WTC11 (cell line): ENCODE measurements at regions not wholly inside any gene's neighbourhood (a gene's known extent, or its start where the extent isn't known, plus 50 kb on each side); places are given as distances from the start of the nearest gene placed in this dataset.

Experiments used
- ATAC-seq: fragments of 200-7000 bp; cut with Tn5 transposase; 2 replicates; pipeline ENCODE4 v1.10.0; 2021; ENCODE audit warnings: mild to moderate bottlenecking, moderate library complexity
- CTCF ChIA-PET: fragments of 300-600 bp; sonication (Branson Sonifier 250); formaldehyde crosslinking; loops from one replicate; lab custom pipeline; 2021; ENCODE audit warnings: antibody characterized with exemption; lab: Charles Lee
- POLR2A ChIA-PET: fragments of 350-600 bp; sonication (Branson Sonifier 250); formaldehyde crosslinking; loops from one replicate; lab custom pipeline; 2021; ENCODE audit warnings: antibody characterized with exemption; lab: Charles Lee
- DNase-seq: peaks from one replicate; pipeline ENCODE4 v3.0.0; 2021; ENCODE audit warnings: low spot score
- H3K27ac Mint-ChIP-seq: 2 replicates; pipeline ENCODE4 v1.8.0; 2021; ENCODE audit warnings: mixed read lengths
- H3K27me3 Mint-ChIP-seq: 2 replicates; pipeline ENCODE4 v1.8.0; 2021; ENCODE audit warnings: low read depth, mild to moderate bottlenecking, moderate library complexity, mixed read lengths
- H3K36me3 Mint-ChIP-seq: 2 replicates; pipeline ENCODE4 v1.8.0; 2021; ENCODE audit warnings: mixed read lengths
- H3K4me1 Mint-ChIP-seq: 2 replicates; pipeline ENCODE4 v1.8.0; 2022; ENCODE audit warnings: mixed read lengths
- H3K4me3 Mint-ChIP-seq: 2 replicates; pipeline ENCODE4 v1.8.0; 2021; ENCODE audit warnings: mild to moderate bottlenecking, moderate library complexity, mixed read lengths
- H3K9me3 Mint-ChIP-seq: 2 replicates; pipeline ENCODE4 v1.8.0; 2021; ENCODE audit warnings: mixed read lengths
- ELF4 ChIP-seq: sonication (generic); formaldehyde crosslinking; IDR thresholded peaks from 2 replicates; pipeline ENCODE4 v1.8.1; 2022; ENCODE audit warnings: low read depth, mild to moderate bottlenecking, moderate library complexity, missing genetic modification reagents
- EMX1 ChIP-seq: fragments of 250-450 bp; sonication (Bioruptor Pico); IDR thresholded peaks from 2 replicates; pipeline ENCODE4 v1.8.0; 2021; ENCODE audit warnings: mild to moderate bottlenecking
- NR1H2 ChIP-seq: sonication (generic); formaldehyde crosslinking; IDR thresholded peaks from 2 replicates; pipeline ENCODE4 v1.9.0; 2021; ENCODE audit warnings: mild to moderate bottlenecking, moderate library complexity, missing genetic modification reagents
- RELA ChIP-seq: sonication (generic); formaldehyde crosslinking; IDR thresholded peaks from 2 replicates; pipeline ENCODE4 v1.8.1; 2022; ENCODE audit warnings: missing genetic modification reagents, mild to moderate bottlenecking, borderline replicate concordance
- ZNF219 ChIP-seq: sonication (generic); formaldehyde crosslinking; IDR thresholded peaks from 2 replicates; pipeline ENCODE4 v1.8.0; 2023; ENCODE audit warnings: missing genetic modification reagents, mild to moderate bottlenecking, borderline replicate concordance
- TF ChIP-seq, protein P1 (sequence below): sonication (generic); formaldehyde crosslinking; IDR thresholded peaks from 2 replicates; pipeline ENCODE4 v1.8.0; 2023; ENCODE audit warnings: mild to moderate bottlenecking, missing genetic modification reagents
- TF ChIP-seq, protein P2 (sequence below): sonication (generic); formaldehyde crosslinking; IDR thresholded peaks from 2 replicates; pipeline ENCODE4 v1.8.1; 2023; ENCODE audit warnings: mild to moderate bottlenecking, missing genetic modification reagents, moderate library complexity
- TF ChIP-seq, protein P3 (sequence below): sonication (generic); formaldehyde crosslinking; IDR thresholded peaks from 2 replicates; pipeline ENCODE4 v1.8.1; 2023; ENCODE audit warnings: mild to moderate bottlenecking, missing genetic modification reagents, moderate library complexity
- TF ChIP-seq, protein P4 (sequence below): sonication (generic); formaldehyde crosslinking; IDR thresholded peaks from 2 replicates; pipeline ENCODE4 v1.8.0; 2023; ENCODE audit warnings: missing genetic modification reagents
- TF ChIP-seq, protein P5 (sequence below): sonication (generic); formaldehyde crosslinking; IDR thresholded peaks from 2 replicates; pipeline ENCODE4 v1.8.1; 2022; ENCODE audit warnings: low read depth, mild to moderate bottlenecking, moderate library complexity, missing genetic modification reagents, borderline replicate concordance
- TF ChIP-seq, protein P6 (sequence below): sonication (generic); formaldehyde crosslinking; IDR thresholded peaks from 2 replicates; pipeline ENCODE4 v1.8.0; 2022; ENCODE audit warnings: missing genetic modification reagents
- TF ChIP-seq, protein P7 (sequence below): fragments of 250-450 bp; sonication (Bioruptor Pico); IDR thresholded peaks from 2 replicates; pipeline ENCODE4 v1.9.0; 2021; ENCODE audit warnings: mild to moderate bottlenecking
- TF ChIP-seq, protein P8 (sequence below): sonication (generic); formaldehyde crosslinking; IDR thresholded peaks from 2 replicates; pipeline ENCODE4 v1.8.0; 2022; ENCODE audit warnings: mild to moderate bottlenecking, missing genetic modification reagents
- TF ChIP-seq, protein P9 (sequence below): sonication (generic); formaldehyde crosslinking; conservative IDR thresholded peaks from 2 replicates; pipeline ENCODE4 v1.8.1; 2022; ENCODE audit warnings: mild to moderate bottlenecking, missing genetic modification reagents
- TF ChIP-seq, protein P10 (sequence below): sonication (generic); formaldehyde crosslinking; IDR thresholded peaks from 2 replicates; pipeline ENCODE4 v1.8.0; 2022; ENCODE audit warnings: mild to moderate bottlenecking, missing genetic modification reagents
- TF ChIP-seq, protein P11 (sequence below): sonication (generic); formaldehyde crosslinking; IDR thresholded peaks from 2 replicates; pipeline ENCODE4 v1.8.1; 2023; ENCODE audit warnings: mild to moderate bottlenecking, missing genetic modification reagents
- TF ChIP-seq, protein P12 (sequence below): sonication (generic); formaldehyde crosslinking; IDR thresholded peaks from 2 replicates; pipeline ENCODE4 v1.8.0; 2022; ENCODE audit warnings: mild to moderate bottlenecking, missing genetic modification reagents

DNA sequence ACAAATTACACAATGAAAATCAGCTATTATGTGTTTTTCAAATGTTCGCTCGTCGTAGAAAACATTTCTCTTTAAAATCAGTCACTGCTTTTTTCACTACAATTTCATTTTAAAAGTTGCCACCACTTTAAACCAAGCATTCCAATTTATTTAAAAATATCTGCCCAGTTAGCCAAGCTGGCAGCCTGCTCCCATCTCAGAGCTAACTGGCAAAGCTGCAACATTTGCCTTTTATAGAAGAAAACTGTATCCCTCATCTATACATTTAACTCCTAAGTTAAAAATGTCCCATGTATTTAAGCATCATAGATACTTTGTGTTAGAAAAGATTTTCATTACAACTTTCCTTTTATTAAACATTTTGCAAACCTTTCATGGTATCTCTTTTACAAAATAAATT lies 294.9 kb upstream of the ADAMTS16 start (continued):
- TF ChIP-seq, protein P1, sequence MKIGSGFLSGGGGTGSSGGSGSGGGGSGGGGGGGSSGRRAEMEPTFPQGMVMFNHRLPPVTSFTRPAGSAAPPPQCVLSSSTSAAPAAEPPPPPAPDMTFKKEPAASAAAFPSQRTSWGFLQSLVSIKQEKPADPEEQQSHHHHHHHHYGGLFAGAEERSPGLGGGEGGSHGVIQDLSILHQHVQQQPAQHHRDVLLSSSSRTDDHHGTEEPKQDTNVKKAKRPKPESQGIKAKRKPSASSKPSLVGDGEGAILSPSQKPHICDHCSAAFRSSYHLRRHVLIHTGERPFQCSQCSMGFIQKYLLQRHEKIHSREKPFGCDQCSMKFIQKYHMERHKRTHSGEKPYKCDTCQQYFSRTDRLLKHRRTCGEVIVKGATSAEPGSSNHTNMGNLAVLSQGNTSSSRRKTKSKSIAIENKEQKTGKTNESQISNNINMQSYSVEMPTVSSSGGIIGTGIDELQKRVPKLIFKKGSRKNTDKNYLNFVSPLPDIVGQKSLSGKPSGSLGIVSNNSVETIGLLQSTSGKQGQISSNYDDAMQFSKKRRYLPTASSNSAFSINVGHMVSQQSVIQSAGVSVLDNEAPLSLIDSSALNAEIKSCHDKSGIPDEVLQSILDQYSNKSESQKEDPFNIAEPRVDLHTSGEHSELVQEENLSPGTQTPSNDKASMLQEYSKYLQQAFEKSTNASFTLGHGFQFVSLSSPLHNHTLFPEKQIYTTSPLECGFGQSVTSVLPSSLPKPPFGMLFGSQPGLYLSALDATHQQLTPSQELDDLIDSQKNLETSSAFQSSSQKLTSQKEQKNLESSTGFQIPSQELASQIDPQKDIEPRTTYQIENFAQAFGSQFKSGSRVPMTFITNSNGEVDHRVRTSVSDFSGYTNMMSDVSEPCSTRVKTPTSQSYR (CRISPR knock-in tag) = no peak
- TF ChIP-seq, protein P2, sequence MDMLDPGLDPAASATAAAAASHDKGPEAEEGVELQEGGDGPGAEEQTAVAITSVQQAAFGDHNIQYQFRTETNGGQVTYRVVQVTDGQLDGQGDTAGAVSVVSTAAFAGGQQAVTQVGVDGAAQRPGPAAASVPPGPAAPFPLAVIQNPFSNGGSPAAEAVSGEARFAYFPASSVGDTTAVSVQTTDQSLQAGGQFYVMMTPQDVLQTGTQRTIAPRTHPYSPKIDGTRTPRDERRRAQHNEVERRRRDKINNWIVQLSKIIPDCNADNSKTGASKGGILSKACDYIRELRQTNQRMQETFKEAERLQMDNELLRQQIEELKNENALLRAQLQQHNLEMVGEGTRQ (CRISPR knock-in tag) = no peak

DNA sequence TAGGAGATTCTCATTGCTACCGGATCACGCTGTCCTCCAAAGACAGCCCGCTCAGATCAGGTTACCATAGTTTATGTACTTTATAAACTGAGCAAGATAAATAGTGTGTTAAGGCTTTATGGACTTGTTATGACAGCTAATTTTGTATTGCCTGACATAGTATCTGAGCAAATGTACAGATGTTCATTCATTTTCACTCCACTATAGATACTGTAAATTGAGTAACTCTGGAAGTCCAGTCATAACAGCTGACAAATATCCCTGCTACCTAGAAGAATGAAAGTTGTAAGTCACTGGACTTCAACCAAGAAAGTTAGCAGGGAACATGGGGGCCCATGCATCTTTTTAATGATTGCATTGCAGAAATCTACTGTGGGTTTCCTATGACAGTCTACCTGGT lies 292.4 kb upstream of the ADAMTS16 start:
- peaks cover 19% of the 10 kb centered on the region for H3K9me3 Mint-ChIP-seq

DNA sequence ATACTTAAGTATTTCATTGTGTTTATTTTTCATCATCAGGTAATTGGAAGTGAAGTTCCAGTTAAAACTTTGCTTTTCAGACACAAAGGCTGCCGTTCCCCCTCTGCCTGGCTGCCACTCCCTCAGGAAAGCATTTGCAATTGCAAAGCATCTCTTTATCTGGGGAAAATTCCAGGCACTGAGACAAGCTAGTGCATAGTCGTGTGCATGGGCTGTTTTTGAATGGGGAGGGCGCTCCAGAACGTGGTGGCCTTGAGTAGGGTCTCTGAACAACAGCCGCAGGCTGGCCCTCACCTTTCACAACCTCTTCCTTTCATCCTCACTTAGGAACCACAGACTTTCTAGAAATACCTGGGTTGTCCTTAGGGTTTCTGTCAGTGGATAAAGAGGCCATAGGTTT lies 285.1 kb upstream of the ADAMTS16 start:
- Mint-ChIP-seq H3K4me1 (peaks cover 14% of the 10 kb centered on the region), H3K9me3 (peaks cover 11% of the 10 kb centered on the region), H3K27me3 (no peaks in the 10 kb centered on the region), H3K36me3 (no peaks in the 10 kb centered on the region), H3K4me3 (no peak overlapping the region), H3K27ac (no peak overlapping the region)
- CTCF ChIA-PET = no interaction called here
- POLR2A ChIA-PET = no interaction called here
- ATAC-seq (peak; percentile 82), DNase-seq (no peak)
- TF ChIP-seq RELA = no peak
- TF ChIP-seq, protein P3, sequence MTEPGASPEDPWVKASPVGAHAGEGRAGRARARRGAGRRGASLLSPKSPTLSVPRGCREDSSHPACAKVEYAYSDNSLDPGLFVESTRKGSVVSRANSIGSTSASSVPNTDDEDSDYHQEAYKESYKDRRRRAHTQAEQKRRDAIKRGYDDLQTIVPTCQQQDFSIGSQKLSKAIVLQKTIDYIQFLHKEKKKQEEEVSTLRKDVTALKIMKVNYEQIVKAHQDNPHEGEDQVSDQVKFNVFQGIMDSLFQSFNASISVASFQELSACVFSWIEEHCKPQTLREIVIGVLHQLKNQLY = no peak
- TF ChIP-seq, protein P4, sequence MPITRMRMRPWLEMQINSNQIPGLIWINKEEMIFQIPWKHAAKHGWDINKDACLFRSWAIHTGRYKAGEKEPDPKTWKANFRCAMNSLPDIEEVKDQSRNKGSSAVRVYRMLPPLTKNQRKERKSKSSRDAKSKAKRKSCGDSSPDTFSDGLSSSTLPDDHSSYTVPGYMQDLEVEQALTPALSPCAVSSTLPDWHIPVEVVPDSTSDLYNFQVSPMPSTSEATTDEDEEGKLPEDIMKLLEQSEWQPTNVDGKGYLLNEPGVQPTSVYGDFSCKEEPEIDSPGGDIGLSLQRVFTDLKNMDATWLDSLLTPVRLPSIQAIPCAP (CRISPR knock-in tag) = no peak
- TF ChIP-seq, protein P5, sequence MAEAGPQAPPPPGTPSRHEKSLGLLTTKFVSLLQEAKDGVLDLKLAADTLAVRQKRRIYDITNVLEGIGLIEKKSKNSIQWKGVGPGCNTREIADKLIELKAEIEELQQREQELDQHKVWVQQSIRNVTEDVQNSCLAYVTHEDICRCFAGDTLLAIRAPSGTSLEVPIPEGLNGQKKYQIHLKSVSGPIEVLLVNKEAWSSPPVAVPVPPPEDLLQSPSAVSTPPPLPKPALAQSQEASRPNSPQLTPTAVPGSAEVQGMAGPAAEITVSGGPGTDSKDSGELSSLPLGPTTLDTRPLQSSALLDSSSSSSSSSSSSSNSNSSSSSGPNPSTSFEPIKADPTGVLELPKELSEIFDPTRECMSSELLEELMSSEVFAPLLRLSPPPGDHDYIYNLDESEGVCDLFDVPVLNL = no peak
- TF ChIP-seq, protein P6, sequence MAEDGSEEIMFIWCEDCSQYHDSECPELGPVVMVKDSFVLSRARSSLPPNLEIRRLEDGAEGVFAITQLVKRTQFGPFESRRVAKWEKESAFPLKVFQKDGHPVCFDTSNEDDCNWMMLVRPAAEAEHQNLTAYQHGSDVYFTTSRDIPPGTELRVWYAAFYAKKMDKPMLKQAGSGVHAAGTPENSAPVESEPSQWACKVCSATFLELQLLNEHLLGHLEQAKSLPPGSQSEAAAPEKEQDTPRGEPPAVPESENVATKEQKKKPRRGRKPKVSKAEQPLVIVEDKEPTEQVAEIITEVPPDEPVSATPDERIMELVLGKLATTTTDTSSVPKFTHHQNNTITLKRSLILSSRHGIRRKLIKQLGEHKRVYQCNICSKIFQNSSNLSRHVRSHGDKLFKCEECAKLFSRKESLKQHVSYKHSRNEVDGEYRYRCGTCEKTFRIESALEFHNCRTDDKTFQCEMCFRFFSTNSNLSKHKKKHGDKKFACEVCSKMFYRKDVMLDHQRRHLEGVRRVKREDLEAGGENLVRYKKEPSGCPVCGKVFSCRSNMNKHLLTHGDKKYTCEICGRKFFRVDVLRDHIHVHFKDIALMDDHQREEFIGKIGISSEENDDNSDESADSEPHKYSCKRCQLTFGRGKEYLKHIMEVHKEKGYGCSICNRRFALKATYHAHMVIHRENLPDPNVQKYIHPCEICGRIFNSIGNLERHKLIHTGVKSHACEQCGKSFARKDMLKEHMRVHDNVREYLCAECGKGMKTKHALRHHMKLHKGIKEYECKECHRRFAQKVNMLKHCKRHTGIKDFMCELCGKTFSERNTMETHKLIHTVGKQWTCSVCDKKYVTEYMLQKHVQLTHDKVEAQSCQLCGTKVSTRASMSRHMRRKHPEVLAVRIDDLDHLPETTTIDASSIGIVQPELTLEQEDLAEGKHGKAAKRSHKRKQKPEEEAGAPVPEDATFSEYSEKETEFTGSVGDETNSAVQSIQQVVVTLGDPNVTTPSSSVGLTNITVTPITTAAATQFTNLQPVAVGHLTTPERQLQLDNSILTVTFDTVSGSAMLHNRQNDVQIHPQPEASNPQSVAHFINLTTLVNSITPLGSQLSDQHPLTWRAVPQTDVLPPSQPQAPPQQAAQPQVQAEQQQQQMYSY (CRISPR knock-in tag) = no peak
- TF ChIP-seq ELF4 (CRISPR knock-in tag) = no peak

More for the DNA sequence above, 292.4 kb upstream of the ADAMTS16 start:
- no peak overlapping the region for H3K4me3 Mint-ChIP-seq
- no peak overlapping the region for H3K27ac Mint-ChIP-seq
- TF ChIP-seq ZNF219 (CRISPR knock-in tag) = no peak
- TF ChIP-seq NR1H2 = no peak
- TF ChIP-seq, protein P7, sequence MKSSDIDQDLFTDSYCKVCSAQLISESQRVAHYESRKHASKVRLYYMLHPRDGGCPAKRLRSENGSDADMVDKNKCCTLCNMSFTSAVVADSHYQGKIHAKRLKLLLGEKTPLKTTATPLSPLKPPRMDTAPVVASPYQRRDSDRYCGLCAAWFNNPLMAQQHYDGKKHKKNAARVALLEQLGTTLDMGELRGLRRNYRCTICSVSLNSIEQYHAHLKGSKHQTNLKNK (CRISPR knock-in tag) = no peak
- TF ChIP-seq, protein P8, sequence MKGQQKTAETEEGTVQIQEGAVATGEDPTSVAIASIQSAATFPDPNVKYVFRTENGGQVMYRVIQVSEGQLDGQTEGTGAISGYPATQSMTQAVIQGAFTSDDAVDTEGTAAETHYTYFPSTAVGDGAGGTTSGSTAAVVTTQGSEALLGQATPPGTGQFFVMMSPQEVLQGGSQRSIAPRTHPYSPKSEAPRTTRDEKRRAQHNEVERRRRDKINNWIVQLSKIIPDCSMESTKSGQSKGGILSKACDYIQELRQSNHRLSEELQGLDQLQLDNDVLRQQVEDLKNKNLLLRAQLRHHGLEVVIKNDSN (CRISPR knock-in tag) = no peak
- TF ChIP-seq, protein P9, sequence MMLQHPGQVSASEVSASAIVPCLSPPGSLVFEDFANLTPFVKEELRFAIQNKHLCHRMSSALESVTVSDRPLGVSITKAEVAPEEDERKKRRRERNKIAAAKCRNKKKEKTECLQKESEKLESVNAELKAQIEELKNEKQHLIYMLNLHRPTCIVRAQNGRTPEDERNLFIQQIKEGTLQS = no peak
- TF ChIP-seq, protein P10, sequence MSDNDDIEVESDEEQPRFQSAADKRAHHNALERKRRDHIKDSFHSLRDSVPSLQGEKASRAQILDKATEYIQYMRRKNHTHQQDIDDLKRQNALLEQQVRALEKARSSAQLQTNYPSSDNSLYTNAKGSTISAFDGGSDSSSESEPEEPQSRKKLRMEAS (CRISPR knock-in tag) = no peak
- TF ChIP-seq, protein P11, sequence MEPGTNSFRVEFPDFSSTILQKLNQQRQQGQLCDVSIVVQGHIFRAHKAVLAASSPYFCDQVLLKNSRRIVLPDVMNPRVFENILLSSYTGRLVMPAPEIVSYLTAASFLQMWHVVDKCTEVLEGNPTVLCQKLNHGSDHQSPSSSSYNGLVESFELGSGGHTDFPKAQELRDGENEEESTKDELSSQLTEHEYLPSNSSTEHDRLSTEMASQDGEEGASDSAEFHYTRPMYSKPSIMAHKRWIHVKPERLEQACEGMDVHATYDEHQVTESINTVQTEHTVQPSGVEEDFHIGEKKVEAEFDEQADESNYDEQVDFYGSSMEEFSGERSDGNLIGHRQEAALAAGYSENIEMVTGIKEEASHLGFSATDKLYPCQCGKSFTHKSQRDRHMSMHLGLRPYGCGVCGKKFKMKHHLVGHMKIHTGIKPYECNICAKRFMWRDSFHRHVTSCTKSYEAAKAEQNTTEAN (CRISPR knock-in tag) = no peak
- TF ChIP-seq, protein P12, sequence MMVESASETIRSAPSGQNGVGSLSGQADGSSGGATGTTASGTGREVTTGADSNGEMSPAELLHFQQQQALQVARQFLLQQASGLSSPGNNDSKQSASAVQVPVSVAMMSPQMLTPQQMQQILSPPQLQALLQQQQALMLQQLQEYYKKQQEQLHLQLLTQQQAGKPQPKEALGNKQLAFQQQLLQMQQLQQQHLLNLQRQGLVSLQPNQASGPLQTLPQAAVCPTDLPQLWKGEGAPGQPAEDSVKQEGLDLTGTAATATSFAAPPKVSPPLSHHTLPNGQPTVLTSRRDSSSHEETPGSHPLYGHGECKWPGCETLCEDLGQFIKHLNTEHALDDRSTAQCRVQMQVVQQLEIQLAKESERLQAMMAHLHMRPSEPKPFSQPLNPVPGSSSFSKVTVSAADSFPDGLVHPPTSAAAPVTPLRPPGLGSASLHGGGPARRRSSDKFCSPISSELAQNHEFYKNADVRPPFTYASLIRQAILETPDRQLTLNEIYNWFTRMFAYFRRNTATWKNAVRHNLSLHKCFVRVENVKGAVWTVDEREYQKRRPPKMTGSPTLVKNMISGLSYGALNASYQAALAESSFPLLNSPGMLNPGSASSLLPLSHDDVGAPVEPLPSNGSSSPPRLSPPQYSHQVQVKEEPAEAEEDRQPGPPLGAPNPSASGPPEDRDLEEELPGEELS (CRISPR knock-in tag) = no peak
- no peak for TF ChIP-seq EMX1 (CRISPR knock-in tag)
- no peaks in the 10 kb centered on the region for H3K4me1 Mint-ChIP-seq
- ChIA-PET CTCF (no interaction called here), POLR2A (no interaction called here)
- ATAC-seq = no peak
- no peaks in the 10 kb centered on the region for H3K27me3 Mint-ChIP-seq
- H3K36me3 Mint-ChIP-seq = no peaks in the 10 kb centered on the region
- no peak for DNase-seq
